ENCODE measurements at regions not wholly inside any gene's neighbourhood (a gene's known extent, or its start where the extent isn't known, plus 50 kb on each side); places are given as distances from the start of the nearest gene placed in this dataset.

DNA sequence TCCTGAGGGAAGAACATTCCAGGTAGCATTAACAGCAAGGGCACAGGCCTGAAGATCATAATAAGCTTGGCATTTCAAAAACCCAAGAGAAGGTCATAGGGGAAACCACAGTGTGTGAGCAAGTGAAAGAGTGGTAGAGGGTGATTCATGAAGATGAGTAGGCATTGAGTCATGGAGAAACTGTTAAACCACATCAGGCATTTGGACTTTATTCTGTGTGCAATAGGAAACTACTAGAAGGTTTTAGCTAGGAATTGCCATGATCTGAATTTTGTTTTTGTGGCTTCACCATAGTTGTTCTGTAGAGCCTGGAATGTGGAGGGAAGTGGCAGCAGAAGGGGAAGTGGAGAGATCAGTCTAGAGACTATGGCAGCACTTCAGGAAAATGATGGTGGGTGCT is 359.0 kb upstream of the PTBP2 start:
- no peak overlapping the region for H3K4me3 ChIP-seq (ENCODE audit: insufficient read depth, low read length, poor library complexity, severe bottlenecking)
- no peak overlapping the region for H3K27ac ChIP-seq (ENCODE audit: low read depth, low read length)
- H2AFZ ChIP-seq (ENCODE audit: low read depth, low read length, severe bottlenecking): no peak overlapping the region
- TF ChIP-seq, protein P1, sequence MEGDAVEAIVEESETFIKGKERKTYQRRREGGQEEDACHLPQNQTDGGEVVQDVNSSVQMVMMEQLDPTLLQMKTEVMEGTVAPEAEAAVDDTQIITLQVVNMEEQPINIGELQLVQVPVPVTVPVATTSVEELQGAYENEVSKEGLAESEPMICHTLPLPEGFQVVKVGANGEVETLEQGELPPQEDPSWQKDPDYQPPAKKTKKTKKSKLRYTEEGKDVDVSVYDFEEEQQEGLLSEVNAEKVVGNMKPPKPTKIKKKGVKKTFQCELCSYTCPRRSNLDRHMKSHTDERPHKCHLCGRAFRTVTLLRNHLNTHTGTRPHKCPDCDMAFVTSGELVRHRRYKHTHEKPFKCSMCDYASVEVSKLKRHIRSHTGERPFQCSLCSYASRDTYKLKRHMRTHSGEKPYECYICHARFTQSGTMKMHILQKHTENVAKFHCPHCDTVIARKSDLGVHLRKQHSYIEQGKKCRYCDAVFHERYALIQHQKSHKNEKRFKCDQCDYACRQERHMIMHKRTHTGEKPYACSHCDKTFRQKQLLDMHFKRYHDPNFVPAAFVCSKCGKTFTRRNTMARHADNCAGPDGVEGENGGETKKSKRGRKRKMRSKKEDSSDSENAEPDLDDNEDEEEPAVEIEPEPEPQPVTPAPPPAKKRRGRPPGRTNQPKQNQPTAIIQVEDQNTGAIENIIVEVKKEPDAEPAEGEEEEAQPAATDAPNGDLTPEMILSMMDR (IDR thresholded peaks at IDR 0.05; ENCODE audit: insufficient read depth, low read length, poor library complexity, severe bottlenecking): no peak
- TF ChIP-seq EZH2phosphoT487 (conservative IDR thresholded peaks at IDR 0.05; ENCODE audit: low read length): no peak
- H3K36me3 ChIP-seq (ENCODE audit: low read length): no peaks in the 10 kb centered on the region
- H3K4me2 ChIP-seq (ENCODE audit: low read depth, low read length, poor library complexity, severe bottlenecking): no peak overlapping the region
- no peaks in the 10 kb centered on the region for H4K20me1 ChIP-seq (ENCODE audit: low read depth, low read length)
- H3K9me2 ChIP-seq (replicated peaks; ENCODE audit: insufficient read depth, low read length): no peaks in the 10 kb centered on the region
- no peaks in the 10 kb centered on the region for H3F3A ChIP-seq (ENCODE audit: insufficient read depth)
- H3K79me2 ChIP-seq (ENCODE audit: insufficient read depth, low read length): no peaks in the 10 kb centered on the region
- no peaks in the 10 kb centered on the region for H3K27me3 ChIP-seq (ENCODE audit: low read length)
- no peak overlapping the region for H3K9ac ChIP-seq (ENCODE audit: low read length)
- H3K9me3 ChIP-seq (ENCODE audit: insufficient read depth, low read length): no peaks in the 10 kb centered on the region

DNA sequence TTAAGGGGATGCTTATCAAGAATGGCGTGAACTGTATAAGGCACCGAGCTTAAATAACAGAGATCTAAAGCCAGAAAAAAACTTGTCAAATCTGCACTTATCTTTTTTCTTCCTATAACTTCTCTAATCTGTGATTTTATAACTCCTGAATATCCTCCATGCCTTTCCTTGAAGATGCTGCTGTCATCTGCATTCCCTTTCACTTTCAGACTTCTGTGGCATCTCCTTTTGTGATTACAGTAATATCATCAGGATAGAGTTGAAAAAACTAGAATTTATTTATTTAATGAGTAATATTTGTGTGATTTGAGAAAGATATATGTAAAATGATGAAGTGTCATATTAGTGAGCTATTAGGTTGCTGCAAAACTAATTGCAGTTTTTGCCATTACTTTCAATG is 357.8 kb upstream of the PTBP2 start:
- Histone ChIP-seq H3K4me3 (ENCODE audit: insufficient read depth, low read length, poor library complexity, severe bottlenecking) (no peak overlapping the region), H3K27me3 (ENCODE audit: low read length) (no peaks in the 10 kb centered on the region), H3K9me3 (ENCODE audit: insufficient read depth, low read length) (no peaks in the 10 kb centered on the region), H3K27ac (ENCODE audit: low read depth, low read length) (no peak overlapping the region), H3F3A (ENCODE audit: insufficient read depth) (no peaks in the 10 kb centered on the region), H4K20me1 (ENCODE audit: low read depth, low read length) (no peaks in the 10 kb centered on the region), H2AFZ (ENCODE audit: low read depth, low read length, severe bottlenecking) (no peak overlapping the region), H3K79me2 (ENCODE audit: insufficient read depth, low read length) (no peaks in the 10 kb centered on the region), H3K4me2 (ENCODE audit: low read depth, low read length, poor library complexity, severe bottlenecking) (no peak overlapping the region), H3K9ac (ENCODE audit: low read length) (no peak overlapping the region), H3K36me3 (ENCODE audit: low read length) (no peaks in the 10 kb centered on the region), H3K9me2 (replicated peaks; ENCODE audit: insufficient read depth, low read length) (no peaks in the 10 kb centered on the region)
- no peak for TF ChIP-seq EZH2phosphoT487 (conservative IDR thresholded peaks at IDR 0.05; ENCODE audit: low read length)
- TF ChIP-seq, protein P1 (IDR thresholded peaks at IDR 0.05; ENCODE audit: insufficient read depth, low read length, poor library complexity, severe bottlenecking): no peak

DNA sequence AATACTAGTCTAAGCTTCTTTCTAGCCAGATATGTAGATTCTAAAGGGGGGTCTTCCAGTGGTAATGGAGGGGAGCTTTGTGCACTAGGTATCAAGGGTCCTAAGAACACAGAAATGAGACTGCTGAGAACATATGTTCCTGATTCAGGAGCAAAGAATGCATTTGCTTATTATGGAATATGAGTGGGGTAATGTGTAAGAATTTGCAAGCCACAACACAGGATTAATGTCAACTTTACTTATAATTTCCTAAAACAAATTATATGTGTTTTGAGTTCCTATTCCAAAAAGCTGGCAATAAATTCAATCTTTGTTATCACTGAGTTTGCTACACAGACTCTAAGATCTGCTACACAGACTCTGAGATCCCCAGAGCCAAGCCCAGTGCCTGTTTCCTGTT is 357.0 kb upstream of the PTBP2 start:
- Histone ChIP-seq H3K4me2 (ENCODE audit: low read depth, low read length, poor library complexity, severe bottlenecking) (no peak overlapping the region), H3K36me3 (ENCODE audit: low read length) (no peaks in the 10 kb centered on the region), H3K9me3 (ENCODE audit: insufficient read depth, low read length) (no peaks in the 10 kb centered on the region), H3K9ac (ENCODE audit: low read length) (no peak overlapping the region), H2AFZ (ENCODE audit: low read depth, low read length, severe bottlenecking) (no peak overlapping the region), H4K20me1 (ENCODE audit: low read depth, low read length) (no peaks in the 10 kb centered on the region), H3K4me3 (ENCODE audit: insufficient read depth, low read length, poor library complexity, severe bottlenecking) (no peak overlapping the region), H3K9me2 (replicated peaks; ENCODE audit: insufficient read depth, low read length) (no peaks in the 10 kb centered on the region), H3K27me3 (ENCODE audit: low read length) (no peaks in the 10 kb centered on the region), H3K27ac (ENCODE audit: low read depth, low read length) (no peak overlapping the region), H3K79me2 (ENCODE audit: insufficient read depth, low read length) (no peaks in the 10 kb centered on the region), H3F3A (ENCODE audit: insufficient read depth) (no peaks in the 10 kb centered on the region)
- no peak for TF ChIP-seq EZH2phosphoT487 (conservative IDR thresholded peaks at IDR 0.05; ENCODE audit: low read length)
- TF ChIP-seq, protein P1 (IDR thresholded peaks at IDR 0.05; ENCODE audit: insufficient read depth, low read length, poor library complexity, severe bottlenecking): no peak

DNA sequence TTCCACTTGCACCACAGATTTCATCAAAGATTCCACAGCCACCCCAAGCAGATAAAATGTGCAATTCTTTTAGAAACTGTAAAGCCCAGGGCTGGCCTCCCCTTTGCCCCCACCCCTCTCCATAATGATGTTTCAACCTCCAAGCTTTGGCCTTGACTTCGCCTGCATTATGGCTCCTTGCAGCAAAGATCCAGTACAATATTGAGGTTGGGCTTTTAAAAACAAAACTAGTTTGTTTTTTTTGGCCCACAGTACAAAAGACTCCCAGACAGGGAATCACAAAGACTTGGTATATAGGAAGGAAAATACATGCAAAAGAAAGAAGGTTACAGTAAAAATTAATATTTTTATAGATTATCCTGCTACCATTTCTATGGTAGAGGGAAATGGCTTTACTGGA is 356.5 kb upstream of the PTBP2 start:
- Histone ChIP-seq H3K79me2 (ENCODE audit: insufficient read depth, low read length) (no peaks in the 10 kb centered on the region), H3K4me2 (ENCODE audit: low read depth, low read length, poor library complexity, severe bottlenecking) (no peak overlapping the region), H3F3A (ENCODE audit: insufficient read depth) (no peaks in the 10 kb centered on the region), H3K4me3 (ENCODE audit: insufficient read depth, low read length, poor library complexity, severe bottlenecking) (no peak overlapping the region), H3K27ac (ENCODE audit: low read depth, low read length) (no peak overlapping the region), H2AFZ (ENCODE audit: low read depth, low read length, severe bottlenecking) (no peak overlapping the region), H3K9ac (ENCODE audit: low read length) (no peak overlapping the region), H3K9me2 (replicated peaks; ENCODE audit: insufficient read depth, low read length) (no peaks in the 10 kb centered on the region), H3K27me3 (ENCODE audit: low read length) (no peaks in the 10 kb centered on the region), H3K9me3 (ENCODE audit: insufficient read depth, low read length) (no peaks in the 10 kb centered on the region), H4K20me1 (ENCODE audit: low read depth, low read length) (no peaks in the 10 kb centered on the region), H3K36me3 (ENCODE audit: low read length) (no peaks in the 10 kb centered on the region)
- TF ChIP-seq, protein P1 (IDR thresholded peaks at IDR 0.05; ENCODE audit: insufficient read depth, low read length, poor library complexity, severe bottlenecking): no peak
- TF ChIP-seq EZH2phosphoT487 (conservative IDR thresholded peaks at IDR 0.05; ENCODE audit: low read length): no peak
